ENCODE measurements at regions not wholly inside any gene's neighbourhood (a gene's known extent, or its start where the extent isn't known, plus 50 kb on each side); places are given as distances from the start of the nearest gene placed in this dataset.

DNA sequence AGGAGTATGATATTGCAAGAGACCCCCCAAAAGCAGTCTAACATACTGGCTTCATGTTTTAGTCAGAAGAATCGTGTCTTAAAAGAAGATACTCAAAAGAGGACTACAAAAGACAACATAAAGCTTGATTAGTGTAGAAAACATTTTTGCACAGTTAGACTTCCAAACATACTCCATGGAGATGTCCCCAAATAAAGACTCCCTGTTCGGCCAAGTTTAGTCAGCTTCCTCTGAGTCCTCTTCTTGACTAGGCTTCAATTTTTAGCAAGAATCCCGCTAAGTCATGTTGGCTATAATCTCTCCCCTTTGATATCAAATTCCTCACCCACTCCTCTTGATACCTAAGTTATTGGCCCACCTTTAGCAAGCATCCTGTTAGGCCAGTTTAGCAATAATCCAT lies 298.0 kb downstream of the RMST start:
- H3K4me1 Mint-ChIP-seq = peaks cover 9% of the 10 kb centered on the region in 2 experiments; a peak in 3 of 4 replicates

More for the DNA sequence above, 298.0 kb downstream of the RMST start:
- Mint-ChIP-seq H3K27me3 (ENCODE audit: low read depth) (no peaks in the 10 kb centered on the region), H3K4me3 (no peak overlapping the region), H3K9me3 (peaks cover 3 to 8% of the 10 kb centered on the region in 2 experiments), H3K27ac (no peak overlapping the region), H3K36me3 (ENCODE audit: insufficient read depth in 1 of 3, low read depth in 3 of 3) (peaks cover 0 to 14% (median 0%) of the 10 kb centered on the region in 3 experiments; a peak in 3 of 7 replicates)
- Histone ChIP-seq H3K9me3 (ENCODE audit: control insufficient read depth, low read depth, low read length) (peaks cover 9% of the 10 kb centered on the region), H3K23me2 (ENCODE audit: insufficient read length, low read depth, low read length, poor library complexity, severe bottlenecking) (no peaks in the 10 kb centered on the region), H4K8ac (replicated peaks; ENCODE audit: insufficient read length, low read depth, low read length) (no peak overlapping the region), H2BK5ac (ENCODE audit: insufficient read length, low read length) (no peak overlapping the region), H4K20me1 (ENCODE audit: control insufficient read depth, insufficient read depth, insufficient read length) (no peaks in the 10 kb centered on the region), H3K23ac (ENCODE audit: insufficient read length, low read depth, low read length) (no peak overlapping the region), H4K5ac (ENCODE audit: insufficient read length, low read depth, low read length) (no peak overlapping the region), H3K79me1 (ENCODE audit: insufficient read depth, low read depth, low read length, poor library complexity, severe bottlenecking) (no peaks in the 10 kb centered on the region), H3K4me2 (ENCODE audit: insufficient read depth, insufficient read length, low read length) (no peak overlapping the region), H3K9ac (ENCODE audit: extremely low read depth, insufficient read length, low read length) (no peak overlapping the region), H4K91ac (ENCODE audit: insufficient read length, low read depth, low read length) (no peak overlapping the region), H2BK15ac (ENCODE audit: low read depth, low read length) (no peak overlapping the region), H3K27ac (ENCODE audit: insufficient read length, low read depth, low read length) (no peak overlapping the region), H2BK12ac (ENCODE audit: insufficient read length, low read depth, low read length) (no peak overlapping the region), H2AK5ac (ENCODE audit: insufficient read length, low read length) (no peak overlapping the region), H3K4me1 (ENCODE audit: insufficient read depth, low read length) (no peaks in the 10 kb centered on the region), H3K18ac (ENCODE audit: insufficient read length, low read depth, low read length) (no peak overlapping the region), H2AFZ (ENCODE audit: low read length) (no peak overlapping the region), H3T11ph (ENCODE audit: low read length) (no peak overlapping the region), H3K14ac (ENCODE audit: insufficient read depth, low read length) (no peak overlapping the region), H3K4ac (ENCODE audit: low read depth, low read length) (no peak overlapping the region), H2BK120ac (ENCODE audit: low read depth, low read length, poor library complexity, severe bottlenecking) (no peak overlapping the region), H3K79me2 (ENCODE audit: insufficient read depth, low read length) (no peaks in the 10 kb centered on the region), H3K27me3 (ENCODE audit: insufficient read depth, low read length) (no peaks in the 10 kb centered on the region), H2BK20ac (ENCODE audit: low read depth, low read length, poor library complexity, severe bottlenecking) (no peak overlapping the region), H3K56ac (ENCODE audit: insufficient read length, low read depth, low read length) (no peak overlapping the region)
- no peak for DNase-seq
- TF ChIP-seq, protein P1, sequence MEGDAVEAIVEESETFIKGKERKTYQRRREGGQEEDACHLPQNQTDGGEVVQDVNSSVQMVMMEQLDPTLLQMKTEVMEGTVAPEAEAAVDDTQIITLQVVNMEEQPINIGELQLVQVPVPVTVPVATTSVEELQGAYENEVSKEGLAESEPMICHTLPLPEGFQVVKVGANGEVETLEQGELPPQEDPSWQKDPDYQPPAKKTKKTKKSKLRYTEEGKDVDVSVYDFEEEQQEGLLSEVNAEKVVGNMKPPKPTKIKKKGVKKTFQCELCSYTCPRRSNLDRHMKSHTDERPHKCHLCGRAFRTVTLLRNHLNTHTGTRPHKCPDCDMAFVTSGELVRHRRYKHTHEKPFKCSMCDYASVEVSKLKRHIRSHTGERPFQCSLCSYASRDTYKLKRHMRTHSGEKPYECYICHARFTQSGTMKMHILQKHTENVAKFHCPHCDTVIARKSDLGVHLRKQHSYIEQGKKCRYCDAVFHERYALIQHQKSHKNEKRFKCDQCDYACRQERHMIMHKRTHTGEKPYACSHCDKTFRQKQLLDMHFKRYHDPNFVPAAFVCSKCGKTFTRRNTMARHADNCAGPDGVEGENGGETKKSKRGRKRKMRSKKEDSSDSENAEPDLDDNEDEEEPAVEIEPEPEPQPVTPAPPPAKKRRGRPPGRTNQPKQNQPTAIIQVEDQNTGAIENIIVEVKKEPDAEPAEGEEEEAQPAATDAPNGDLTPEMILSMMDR (conservative IDR thresholded peaks at IDR 0.05) = no peak
- no CpG with 5 or more reads among the region's 3 CpGs for WGBS (ENCODE audit: extremely low coverage, insufficient read length, low lambda C conversion rate)

All from H9 (cell line).